HG02981 (cell line): ENCODE measurements at regions not wholly inside any gene's neighbourhood (a gene's known extent, or its start where the extent isn't known, plus 50 kb on each side); places are given as distances from the start of the nearest gene placed in this dataset.
"Not testable (repeated sequence)": the region's sequence is repeated elsewhere in the genome, so short reads cannot be mapped to it uniquely, and the experiment has no call there.

ENCODE experiments used
- ATAC-seq: cut with Tn5 transposase; IDR thresholded peaks from one replicate; pipeline ENCODE4 v1.9.1; 2021; ENCODE audit warnings: mild to moderate bottlenecking, moderate library complexity; ENCODE audit not compliant: unreplicated experiment

GRCh38 chr14:22266142-22266442 lies 322.9 kb downstream of the DAD1 start:
- no peak for ATAC-seq

DNA sequence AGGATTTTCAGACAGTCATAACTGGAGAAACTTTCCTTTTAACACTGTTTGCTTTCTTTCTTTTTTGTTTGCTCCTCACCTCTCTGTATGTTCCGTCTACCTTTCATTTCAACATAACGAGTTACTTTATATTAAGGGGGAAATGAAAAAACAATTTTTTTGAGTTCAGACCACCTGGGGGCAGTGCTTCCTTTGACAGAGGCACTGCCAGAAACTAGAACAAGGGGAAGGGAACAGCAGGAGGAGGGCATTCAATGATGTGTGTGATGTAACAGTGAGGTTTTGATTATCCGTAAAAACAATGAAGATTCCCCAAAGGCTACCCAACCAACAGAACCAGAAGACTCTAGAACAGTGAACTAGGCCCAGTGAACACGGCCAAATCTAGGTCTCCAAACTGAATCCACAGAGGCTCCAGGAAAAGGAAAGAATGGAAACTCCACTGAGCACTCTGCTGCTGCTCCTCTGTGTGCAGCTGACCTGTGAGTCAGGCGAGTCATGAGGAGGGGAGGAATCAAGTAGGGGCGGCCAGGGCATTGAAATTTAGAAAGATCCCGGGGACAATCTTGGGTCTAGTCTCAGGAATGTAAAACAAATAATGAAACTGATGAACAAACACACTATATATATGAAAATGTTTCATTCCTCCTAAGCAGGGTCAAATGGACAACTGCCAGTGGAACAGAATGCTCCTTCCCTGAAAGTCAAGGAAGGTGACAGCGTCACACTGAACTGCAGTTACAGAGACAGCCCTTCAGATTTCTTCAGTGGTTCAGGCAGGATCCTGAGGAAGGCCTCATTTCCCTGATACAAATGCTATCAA lies 323.5 kb downstream of the DAD1 start:
- ATAC-seq, result no peak

GRCh38 chr14:22264759-22265158 lies 324.3 kb downstream of the DAD1 start:
- no peak for ATAC-seq

- ATAC-seq, result no peak
Observed at GRCh38 chr14:22263961-22264360, 325.1 kb downstream of the DAD1 start.

DNA sequence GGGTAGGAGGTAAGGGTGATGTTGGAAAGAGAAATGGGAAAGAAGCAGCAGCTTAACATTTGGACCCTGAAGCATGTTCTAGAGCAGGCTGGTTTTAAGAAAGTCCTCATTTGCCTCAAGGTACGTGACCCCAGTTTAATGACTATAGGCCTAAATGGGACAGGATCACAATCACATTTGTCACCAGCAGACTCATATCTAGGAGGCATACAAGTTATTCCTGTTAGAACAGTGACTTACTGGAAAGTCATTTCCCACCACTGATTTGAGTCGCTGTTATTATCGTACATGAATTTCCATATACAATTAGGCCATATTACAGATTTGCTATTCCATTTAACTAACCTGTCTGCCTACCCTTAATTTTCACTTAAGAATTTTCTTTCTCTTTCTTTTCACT lies 326.1 kb downstream of the DAD1 start:
- ATAC-seq, result no peak

DNA sequence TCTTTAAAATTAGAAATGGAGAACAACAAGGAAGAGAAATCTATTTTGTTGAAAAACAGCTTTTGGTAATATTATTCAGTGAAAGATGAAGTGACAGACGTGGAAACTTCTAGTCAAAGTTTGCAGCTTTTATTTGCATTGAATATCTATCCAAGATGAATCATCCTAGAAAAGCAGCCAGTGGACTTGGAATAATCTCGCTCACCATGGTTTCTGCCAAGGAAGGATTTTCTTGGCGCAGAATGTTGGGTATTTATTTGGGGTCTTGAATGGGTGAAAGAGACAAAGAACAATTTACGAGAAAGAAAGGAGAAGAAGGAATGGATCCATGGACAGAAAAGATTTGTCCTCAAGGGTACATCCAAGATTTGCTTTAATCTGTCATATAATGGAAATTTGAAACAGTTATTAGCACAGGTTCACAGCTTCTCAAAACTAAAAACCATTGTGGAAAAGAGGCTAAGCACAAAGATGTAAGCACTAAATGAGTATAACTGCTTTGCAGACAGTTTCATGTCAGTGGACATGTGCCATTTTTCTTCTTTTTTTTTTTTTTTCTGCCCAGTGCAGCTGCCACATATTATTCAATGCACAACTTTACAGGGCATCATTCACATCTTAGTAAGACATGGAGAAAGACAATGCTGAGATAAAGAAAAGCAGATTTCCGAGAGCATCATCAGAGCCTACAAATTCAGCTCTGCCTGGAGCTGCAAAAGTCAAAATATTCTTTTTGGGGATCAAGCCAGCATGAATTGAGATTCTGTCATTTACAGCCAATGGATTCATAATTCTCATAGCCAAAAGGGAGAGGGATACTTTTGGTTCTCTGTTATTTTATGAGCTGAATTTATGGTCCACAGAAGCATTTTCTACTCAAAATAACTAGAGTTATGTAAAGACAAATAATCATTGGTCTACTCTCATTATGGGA lies 333.7 kb downstream of the DAD1 start:
- ATAC-seq, result no peak

DNA sequence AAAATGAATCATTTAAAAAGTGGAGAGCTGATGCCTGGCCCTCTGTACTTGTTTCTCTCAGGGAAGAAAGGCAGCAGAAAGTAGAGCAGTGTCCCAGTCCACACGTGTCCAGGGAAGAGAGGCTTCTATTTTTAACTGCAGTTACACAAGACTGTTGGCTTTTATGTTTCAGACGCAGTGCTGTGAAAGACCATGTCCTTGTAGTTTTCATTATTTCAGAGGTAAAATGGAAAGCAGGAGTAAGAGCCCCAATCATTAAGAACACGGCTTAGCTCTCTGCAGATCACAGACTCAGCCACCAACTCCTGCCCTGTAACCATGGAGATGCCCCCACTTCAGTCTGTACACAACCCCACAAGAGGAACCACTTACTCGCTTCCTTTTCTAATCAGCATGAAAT lies 336.3 kb downstream of the DAD1 start:
- no peak for ATAC-seq

DNA sequence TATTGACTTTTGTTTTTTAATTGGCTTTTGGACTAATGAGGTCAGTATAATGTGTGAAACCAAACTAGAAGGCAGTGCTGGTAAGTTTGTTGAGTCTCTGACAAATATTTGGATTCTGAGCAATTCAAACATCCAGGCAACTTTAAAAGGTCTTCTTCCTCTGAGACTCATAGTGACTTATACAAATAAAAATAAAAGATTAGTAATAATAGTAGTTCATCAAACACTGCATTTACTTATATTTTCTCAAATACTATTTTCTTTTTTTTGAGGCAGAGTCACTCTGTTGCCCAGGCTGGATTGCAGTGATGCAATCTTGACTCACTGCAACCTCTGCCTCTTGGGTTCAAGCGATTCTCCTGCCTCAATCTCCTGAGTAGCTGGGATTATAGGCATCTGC lies 337.9 kb downstream of the DAD1 start:
- ATAC-seq, result no peak

- no peak for ATAC-seq
Observed at GRCh38 chr14:22249770-22250169, 339.3 kb downstream of the DAD1 start.

DNA sequence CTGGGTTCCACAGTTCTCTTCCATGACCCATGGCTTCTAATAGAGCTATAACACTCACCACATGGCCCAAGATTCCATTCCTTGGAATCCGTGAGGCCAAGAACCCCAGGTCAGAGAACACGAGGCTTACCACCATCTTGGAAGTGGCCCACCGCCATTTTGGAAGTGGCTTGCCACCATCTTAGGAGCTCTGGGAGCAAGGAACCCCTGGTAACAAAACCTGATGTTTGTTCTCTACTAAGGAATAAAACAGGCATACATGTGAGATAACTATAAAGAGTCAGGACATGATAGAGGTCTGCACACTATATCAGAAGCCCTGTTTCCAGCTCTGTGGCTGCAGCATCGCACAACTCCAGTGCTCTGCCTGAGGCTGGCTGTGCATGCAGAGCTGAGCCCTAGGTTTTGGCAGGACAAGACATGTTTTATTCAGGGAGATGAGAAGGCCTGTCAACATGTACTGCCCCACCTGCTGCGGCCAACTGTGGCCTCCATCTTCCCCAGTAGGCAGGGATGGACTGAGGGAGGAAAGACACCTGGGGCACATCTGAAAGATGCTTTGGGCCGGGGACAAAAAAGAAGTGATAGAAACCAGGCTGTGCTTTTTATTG lies 344.9 kb downstream of the DAD1 start:
- no peak for ATAC-seq

DNA sequence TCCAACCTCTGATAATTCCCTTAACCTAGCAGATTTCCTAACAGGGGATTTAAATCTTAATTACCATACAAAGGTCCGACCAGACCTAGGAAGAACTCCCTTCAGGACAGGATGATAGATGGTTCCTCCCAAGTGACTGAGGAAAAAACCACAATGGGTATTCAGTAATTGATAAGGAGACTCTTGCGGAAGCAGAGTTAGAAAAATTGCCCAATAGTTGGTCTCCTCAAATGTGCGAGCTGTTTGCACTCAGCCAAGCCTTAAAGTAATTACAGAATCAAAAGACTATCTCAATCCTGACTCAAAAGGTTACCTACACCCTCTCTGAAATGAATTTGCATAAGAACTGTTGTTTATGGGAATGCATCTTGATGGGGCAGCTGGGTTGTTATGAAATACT lies 350.7 kb downstream of the DAD1 start:
- ATAC-seq, result not testable (repeated sequence)

DNA sequence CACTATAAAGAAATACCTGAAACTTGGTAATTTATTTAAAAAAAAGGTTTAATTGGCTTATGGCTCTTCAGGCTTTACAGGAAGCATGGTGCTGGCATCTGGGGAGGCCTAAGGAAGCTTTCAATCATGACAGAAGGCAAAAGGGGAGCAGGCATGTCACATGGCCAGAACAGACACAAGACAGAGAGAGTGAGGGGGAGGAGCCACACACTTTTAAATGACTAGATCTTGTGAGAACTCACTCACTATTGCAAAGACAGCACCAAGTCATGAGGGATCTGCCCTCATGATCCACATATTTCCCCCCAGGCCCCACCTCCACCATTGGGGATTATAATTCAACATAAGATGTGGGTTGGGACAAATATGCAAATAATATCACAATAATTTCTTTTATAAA lies 355.6 kb downstream of the DAD1 start:
- ATAC-seq, result no peak

DNA sequence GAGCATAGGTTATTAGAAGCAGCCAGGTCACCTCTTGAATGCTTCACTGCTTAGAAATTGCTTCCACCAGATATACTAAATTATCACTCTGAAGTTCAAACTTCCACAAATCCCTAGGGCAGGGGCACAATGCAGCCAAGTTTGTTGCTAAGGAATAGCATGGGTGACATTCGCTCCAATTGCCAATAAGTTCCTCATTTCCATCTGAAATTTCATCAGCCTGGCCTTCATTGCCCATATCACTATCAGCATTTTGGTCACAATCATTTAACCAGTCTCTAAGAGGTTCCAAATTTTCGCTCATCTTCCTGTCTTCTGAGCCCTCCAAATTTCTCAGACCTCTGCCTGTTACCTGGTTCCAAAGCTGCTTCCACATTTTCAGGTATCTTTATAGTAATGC lies 356.1 kb downstream of the DAD1 start:
- no peak for ATAC-seq

DNA sequence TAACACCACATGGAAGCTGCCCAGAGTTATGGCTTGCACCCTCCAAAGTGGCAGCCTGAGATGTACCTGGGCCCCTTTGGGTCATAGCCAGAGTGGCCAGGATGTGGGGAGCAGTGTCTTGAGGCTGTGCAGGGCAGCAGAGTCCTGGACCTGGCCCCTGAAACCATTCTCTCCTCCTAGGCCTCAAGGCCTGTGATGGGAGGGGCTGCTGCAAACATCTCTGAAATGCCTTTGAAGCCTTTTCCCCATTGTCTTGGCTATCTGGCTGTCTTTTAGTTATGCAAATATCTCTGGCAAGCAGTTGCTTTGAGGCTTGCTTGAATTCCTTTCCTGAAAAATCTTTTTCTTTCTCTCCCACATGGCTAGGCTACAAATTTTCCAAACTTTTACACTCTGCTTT lies 356.5 kb downstream of the DAD1 start:
- ATAC-seq, result no peak

DNA sequence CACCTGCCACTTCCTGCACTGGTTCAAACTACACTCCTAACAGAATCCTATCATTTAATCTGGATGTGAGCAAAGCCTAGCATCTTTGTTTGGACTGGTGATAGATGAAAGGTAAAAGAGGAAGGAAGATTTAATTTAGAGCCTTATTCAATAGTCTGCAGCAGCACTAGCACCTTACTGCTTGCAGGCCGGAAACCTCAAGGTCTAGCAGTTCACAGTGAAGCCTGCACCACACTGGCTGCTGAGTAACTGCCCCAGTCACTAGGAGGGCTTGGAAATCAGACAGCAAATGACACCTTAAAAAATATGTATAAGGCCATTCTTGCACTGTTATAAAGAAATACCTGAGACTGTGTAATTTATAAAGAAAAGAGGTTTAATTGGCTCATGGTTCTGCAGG lies 358.0 kb downstream of the DAD1 start:
- ATAC-seq, result peak; percentile 68

DNA sequence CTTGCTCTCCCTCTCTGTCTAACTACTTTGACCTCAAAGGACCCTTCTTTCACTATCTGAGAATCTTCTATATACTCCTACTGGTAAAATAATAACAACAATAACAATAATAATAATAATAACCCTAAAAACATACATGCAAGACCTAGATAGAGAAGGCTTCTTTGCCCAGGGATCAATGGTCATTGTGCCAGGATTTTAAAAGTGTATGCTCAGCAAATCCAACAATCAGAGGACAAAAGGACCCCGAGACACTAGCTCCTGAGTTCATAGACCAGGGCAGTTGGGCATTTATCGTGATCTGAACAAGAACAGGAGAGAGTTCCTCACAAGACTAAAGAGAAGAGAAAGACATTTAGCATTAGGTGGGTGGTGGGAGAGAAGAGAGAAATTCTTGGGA lies 358.5 kb downstream of the DAD1 start:
- no peak for ATAC-seq

DNA sequence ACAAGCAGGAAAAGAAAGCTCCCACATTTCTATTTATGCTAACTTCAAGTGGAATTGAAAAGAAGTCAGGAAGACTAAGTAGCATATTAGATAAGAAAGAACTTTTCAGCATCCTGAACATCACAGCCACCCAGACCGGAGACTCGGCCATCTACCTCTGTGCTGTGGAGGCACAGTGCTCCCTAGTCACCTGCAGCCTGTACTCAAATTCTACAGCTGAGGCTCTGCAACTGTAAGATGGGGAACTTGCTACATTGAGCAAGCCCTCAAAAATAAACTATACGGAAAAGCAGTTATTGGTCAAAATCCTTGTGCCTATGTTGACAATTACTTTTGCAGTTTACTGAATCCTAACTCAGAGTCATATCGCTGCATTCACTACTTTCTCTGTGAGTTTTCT lies 361.9 kb downstream of the DAD1 start:
- no peak for ATAC-seq

DNA sequence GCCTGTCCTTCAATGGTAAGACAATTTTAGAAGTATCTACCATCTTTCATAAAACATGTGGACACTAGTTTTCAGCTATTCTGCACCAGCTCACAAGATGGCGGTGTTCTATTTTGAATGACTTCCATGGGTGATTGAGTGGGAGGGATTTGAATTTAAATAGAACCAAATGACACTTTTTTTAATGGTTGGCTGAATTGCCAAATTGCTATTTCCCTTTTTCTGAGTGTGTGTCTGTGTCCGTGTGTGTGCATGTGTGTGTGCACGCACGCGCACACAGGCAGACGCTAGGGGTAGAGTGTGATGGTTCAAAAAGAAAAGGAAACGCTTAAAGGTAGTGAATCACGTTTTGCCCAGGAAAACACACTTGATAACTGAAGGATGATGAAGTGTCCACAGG lies 362.6 kb downstream of the DAD1 start:
- ATAC-seq, result no peak

GRCh38 chr14:22225516-22226140 lies 363.4 kb downstream of the DAD1 start:
- no peak for ATAC-seq

GRCh38 chr14:22221508-22221907 lies 367.5 kb downstream of the DAD1 start:
- ATAC-seq, result no peak

GRCh38 chr14:22220427-22220826 lies 368.6 kb downstream of the DAD1 start:
- ATAC-seq, result no peak
